HG03378 (cell line): ENCODE measurements at regions not wholly inside any gene's neighbourhood (a gene's known extent, or its start where the extent isn't known, plus 50 kb on each side); places are given as distances from the start of the nearest gene placed in this dataset.

Experiments
- ATAC-seq: cut with Tn5 transposase; IDR thresholded peaks from one replicate; pipeline ENCODE4 v1.9.1; 2021; ENCODE audit warnings: mild to moderate bottlenecking, moderate library complexity; ENCODE audit not compliant: unreplicated experiment

GRCh38 chr4:20443015-20443805 is 191.5 kb downstream of the SLIT2 start:
- no peak for ATAC-seq

- no peak for ATAC-seq
Measured at GRCh38 chr4:20444599-20445337, 193.1 kb downstream of the SLIT2 start.

GRCh38 chr4:20445933-20446723 is 194.4 kb downstream of the SLIT2 start:
- ATAC-seq, result no peak

GRCh38 chr4:20447103-20447502 is 195.4 kb downstream of the SLIT2 start:
- no peak for ATAC-seq

- ATAC-seq, result no peak
Measured at GRCh38 chr4:20451986-20452385, 200.3 kb downstream of the SLIT2 start.

GRCh38 chr4:20454515-20454914 is 202.8 kb downstream of the SLIT2 start:
- ATAC-seq, result no peak

GRCh38 chr4:20456407-20456806 is 204.7 kb downstream of the SLIT2 start:
- ATAC-seq, result no peak

- ATAC-seq, result no peak
Measured at GRCh38 chr4:20462426-20463175, 210.9 kb downstream of the SLIT2 start.

- ATAC-seq, result no peak
Measured at GRCh38 chr4:20463176-20463430, 211.4 kb downstream of the SLIT2 start.

GRCh38 chr4:20464381-20464780 is 212.7 kb downstream of the SLIT2 start:
- no peak for ATAC-seq

GRCh38 chr4:20474119-20474518 is 222.4 kb downstream of the SLIT2 start:
- no peak for ATAC-seq

GRCh38 chr4:20478412-20478811 is 221.8 kb upstream of the PACRGL start:
- ATAC-seq, result no peak

- no peak for ATAC-seq
Measured at GRCh38 chr4:20480165-20480947, 219.9 kb upstream of the PACRGL start.

GRCh38 chr4:20483416-20483815 is 216.8 kb upstream of the PACRGL start:
- ATAC-seq, result no peak

- ATAC-seq, result no peak
Measured at GRCh38 chr4:20486433-20486832, 213.8 kb upstream of the PACRGL start.

GRCh38 chr4:20487446-20487845 is 212.8 kb upstream of the PACRGL start:
- ATAC-seq, result no peak

- no peak for ATAC-seq
Measured at GRCh38 chr4:20487852-20488251, 212.4 kb upstream of the PACRGL start.

GRCh38 chr4:20490734-20491133 is 209.5 kb upstream of the PACRGL start:
- no peak for ATAC-seq

GRCh38 chr4:20493761-20494353 is 206.4 kb upstream of the PACRGL start:
- ATAC-seq, result no peak

GRCh38 chr4:20496068-20496467 is 204.2 kb upstream of the PACRGL start:
- no peak for ATAC-seq
